Endothelial cell of umbilical vein (primary cell): ENCODE measurements at regions not wholly inside any gene's neighbourhood (a gene's known extent, or its start where the extent isn't known, plus 50 kb on each side); places are given as distances from the start of the nearest gene placed in this dataset.

Experiments used
- BruUV-seq: library from RNA; stranded (reverse); fragments of 400-500 nt; replicated peaks from 2 replicates; lab custom pipeline; 2021; lab: Mats Ljungman, UMichigan
- CTCF ChIA-PET: fragments of 300-600, 350-600 bp; sonication (Branson Sonifier 250); formaldehyde crosslinking; loops from one replicate; lab custom pipeline; 2021; ENCODE audit warnings: antibody characterized with exemption, inconsistent platforms; lab: Charles Lee
- POLR2A ChIA-PET: fragments of 300-600, 350-600 bp; sonication (Branson Sonifier 250); formaldehyde crosslinking; loops from one replicate; lab custom pipeline; 2021; ENCODE audit warnings: antibody characterized with exemption, inconsistent platforms; lab: Charles Lee
- DNase-seq: peaks from one replicate; pipeline ENCODE4 v3.0.0-alpha.2; 2011; ENCODE audit warnings: low read depth, low spot score
- FAIRE-seq: peaks from 2 replicates; lab custom pipeline; 2011; peaks lifted over from hg19 to GRCh38; lab: Jason Lieb, UNC
- H2AFZ ChIP-seq: 2 replicates; pipeline ENCODE4 v1.6.0; 2012; ENCODE audit warnings: low read depth, low read length, control low read depth, inconsistent platforms
- H3K27ac ChIP-seq: 2 replicates; pipeline ENCODE4 v1.5.1; 2011; ENCODE audit warnings: low read depth, mild to moderate bottlenecking, control low read depth, low read length, moderate library complexity; ENCODE audit not compliant: insufficient read depth
- H3K27me3 ChIP-seq, 2 experiments: 2 replicates each; pipeline versions ENCODE4 v1.6.0 to v1.6.1; 2011; ENCODE audit warnings: low read length in 2 of 2, mixed read lengths in 1 of 2; ENCODE audit not compliant: control insufficient read depth in 2 of 2, insufficient read depth in 2 of 2
- H3K36me3 ChIP-seq, 2 experiments: 2 replicates in 1 of 2; 3 replicates in 1 of 2; pipeline ENCODE4 v1.5.1; 2011; ENCODE audit warnings: low read length in 2 of 2, mild to moderate bottlenecking in 1 of 2, moderate library complexity in 1 of 2; ENCODE audit not compliant: control insufficient read depth in 2 of 2, insufficient read depth in 2 of 2; ENCODE audit errors: extremely low read depth in 1 of 2
- H3K4me1 ChIP-seq: 3 replicates; pipeline ENCODE4 v1.5.1; 2011; ENCODE audit warnings: mild to moderate bottlenecking, low read length; ENCODE audit not compliant: control insufficient read depth, insufficient read depth; ENCODE audit errors: extremely low read depth
- H3K4me2 ChIP-seq: 2 replicates; pipeline ENCODE4 v1.6.1; 2011; ENCODE audit warnings: low read length, control low read depth, mixed read lengths; ENCODE audit not compliant: insufficient read depth
- H3K4me3 ChIP-seq, 3 experiments: fragments of 200-600 bp in 1 of 3; sonication (generic), shearing (Covaris generic) in 1 of 3; replicated peaks in 1 of 3; 2 replicates each; pipeline ENCODE4 v1.5.1; 2011 to 2016; ENCODE audit warnings: control low read depth in 3 of 3, low read length in 3 of 3, mild to moderate bottlenecking in 2 of 3, inconsistent platforms in 1 of 3, low read depth in 1 of 3, moderate library complexity in 1 of 3; ENCODE audit not compliant: insufficient read depth in 1 of 3
- H3K79me2 ChIP-seq: 2 replicates; pipeline ENCODE4 v1.6.0; 2012; ENCODE audit warnings: low read length, inconsistent platforms; ENCODE audit not compliant: control insufficient read depth, insufficient read depth
- H3K9ac ChIP-seq: replicated peaks from 2 replicates; pipeline ENCODE3; 2011; ENCODE audit warnings: low read length, control low read depth; ENCODE audit not compliant: insufficient read depth; ENCODE audit errors: extremely low read depth
- H3K9me1 ChIP-seq: replicated peaks from 3 replicates; pipeline ENCODE4 v1.6.0; 2011; ENCODE audit warnings: mild to moderate bottlenecking, low read length; ENCODE audit not compliant: control insufficient read depth, insufficient read depth; ENCODE audit errors: extremely low read depth
- H3K9me3 ChIP-seq: replicated peaks from 2 replicates; pipeline ENCODE4 v1.5.1; 2012; ENCODE audit warnings: low read length, inconsistent platforms; ENCODE audit not compliant: control insufficient read depth, insufficient read depth
- H4K20me1 ChIP-seq: replicated peaks from 2 replicates; pipeline ENCODE3; 2011; ENCODE audit warnings: mild to moderate bottlenecking, low read length; ENCODE audit not compliant: control insufficient read depth, insufficient read depth; ENCODE audit errors: extremely low read depth
- CTCF ChIP-seq, 2 donors: IDR thresholded peaks; 1 replicate in 1 of 2; 2 replicates in 1 of 2; pipeline ENCODE4 v1.5.1; 2011; ENCODE audit warnings: low read length in 2 of 2, mild to moderate bottlenecking in 2 of 2, moderate library complexity in 2 of 2, control low read depth in 1 of 2, inconsistent platforms in 1 of 2, low read depth in 1 of 2; ENCODE audit not compliant: insufficient read depth in 1 of 2; ENCODE audit errors: extremely low read depth in 1 of 2
- EZH2 ChIP-seq: IDR thresholded peaks from 2 replicates; pipeline ENCODE4 v1.6.1; 2012; ENCODE audit warnings: borderline replicate concordance, low read depth, mild to moderate bottlenecking, moderate library complexity, low read length, inconsistent platforms; ENCODE audit not compliant: severe bottlenecking
- FOS ChIP-seq: IDR thresholded peaks from 2 replicates; pipeline ENCODE4 v1.6.1; 2011; ENCODE audit warnings: mild to moderate bottlenecking, low read length, moderate library complexity, borderline replicate concordance; ENCODE audit not compliant: insufficient read depth
- GATA2 ChIP-seq: IDR thresholded peaks from 2 replicates; pipeline ENCODE4 v1.7.0; 2011; ENCODE audit warnings: low read depth, mild to moderate bottlenecking, moderate library complexity, mixed read lengths, low read length; ENCODE audit not compliant: insufficient read length, insufficient read depth
- MYC ChIP-seq: IDR thresholded peaks from one replicate; pipeline ENCODE4 v1.6.1; 2011; ENCODE audit warnings: mild to moderate bottlenecking, low read depth, low read length
- POLR2AphosphoS5 ChIP-seq: IDR thresholded peaks from 2 replicates; pipeline ENCODE4 v1.6.1; 2012; ENCODE audit warnings: low read depth, mild to moderate bottlenecking, control low read depth, low read length, moderate library complexity; ENCODE audit not compliant: insufficient read depth
- dilution Hi-C: fragments of 300-500 bp; cut with MboI; formaldehyde crosslinking; loops from one replicate; pipeline ENCODE4 v1.15.0; 2019; ENCODE audit warnings: low sequenced_read_pairs; ENCODE audit not compliant: extremely low pct_ligation_motif_present
- intact Hi-C: fragments of 100-400 bp; cut with micrococcal nuclease; formaldehyde crosslinking; loops from one replicate; pipeline ENCODE4 v1.10.0; 2022

- TF ChIP-seq POLR2AphosphoS5: no peak
- TF ChIP-seq GATA2: no peak
- no peak for TF ChIP-seq CTCF (IDR thresholded peaks at IDR 0.05; ENCODE audit: extremely low read depth in 1 of 2, insufficient read depth in 1 of 2, low read depth in 1 of 2, low read length in 2 of 2)
- TF ChIP-seq EZH2: no peak
- TF ChIP-seq MYC: no peak
- no peak for TF ChIP-seq FOS
- Histone ChIP-seq H3K27me3 (no peaks in the 10 kb centered on the region), H3K79me2 (no peaks in the 10 kb centered on the region), H4K20me1 (no peaks in the 10 kb centered on the region), H3K9ac (no peak overlapping the region), H3K4me1 (no peaks in the 10 kb centered on the region), H3K4me2 (no peak overlapping the region), H3K9me1 (no peaks in the 10 kb centered on the region), H3K27ac (no peak overlapping the region), H3K9me3 (no peaks in the 10 kb centered on the region), H3K36me3 (no peaks in the 10 kb centered on the region), H2AFZ (no peak overlapping the region), H3K4me3 (no peak overlapping the region)
- ChIA-PET CTCF (no interaction called here), POLR2A (no interaction called here)
- dilution Hi-C loops (no loop called here), intact Hi-C loops (no loop called here)
- no TSS peak for BruUV-seq
- no peak for DNase-seq
- no peak for FAIRE-seq
Measured at GRCh38 chr5:173832386-173832785, 55.8 kb upstream of the CPEB4 start.
